Fibroblast of the aortic adventitia (primary cell): ENCODE measurements at regions not wholly inside any gene's neighbourhood (a gene's known extent, or its start where the extent isn't known, plus 50 kb on each side); places are given as distances from the start of the nearest gene placed in this dataset.
"Not testable (repeated sequence)": the region's sequence is repeated elsewhere in the genome, so short reads cannot be mapped to it uniquely, and the experiment has no call there.

Source experiments
- DNase-seq: peaks from one replicate; pipeline ENCODE4 v3.0.0-alpha.2; 2010; ENCODE audit warnings: low read depth
- H3K4me3 ChIP-seq: 2 replicates; pipeline ENCODE4 v1.5.1; 2011; ENCODE audit warnings: low read depth, mild to moderate bottlenecking, control low read depth, low read length, moderate library complexity
- TF ChIP-seq, protein P1 (sequence below): IDR thresholded peaks from 2 replicates; pipeline ENCODE4 v1.5.1; 2011; ENCODE audit warnings: mild to moderate bottlenecking, low read length, control low read depth, inconsistent platforms; ENCODE audit not compliant: insufficient read depth

DNA sequence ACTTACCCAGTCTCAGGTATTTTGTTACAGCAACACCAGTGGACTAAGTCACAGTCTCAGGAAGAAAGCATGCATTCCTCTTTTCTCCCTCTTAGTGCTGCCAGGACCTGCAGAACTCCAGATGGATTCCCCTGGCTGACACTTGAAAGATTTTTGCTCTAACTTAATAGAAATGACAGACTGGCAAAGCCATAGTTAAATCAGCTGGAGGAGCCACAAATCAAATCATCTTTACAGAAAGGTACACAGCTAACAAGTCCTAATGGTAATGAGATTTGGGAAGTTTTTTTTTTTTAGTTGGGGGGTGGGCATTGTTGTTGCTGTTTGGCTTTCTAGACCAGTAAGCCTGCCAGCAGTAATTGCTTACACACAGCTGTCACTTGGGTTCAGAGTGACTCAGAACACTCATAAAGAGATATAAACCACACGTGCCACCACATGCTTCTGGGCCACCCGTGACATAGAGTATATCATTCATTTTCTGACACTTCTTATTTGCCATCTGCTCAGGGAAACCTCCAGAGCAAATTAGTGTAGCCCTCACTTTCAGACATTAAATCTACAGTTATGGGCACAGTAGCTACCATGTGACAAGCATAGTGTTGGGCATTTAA, 72.4 kb downstream of the FH start:
- TF ChIP-seq, protein P1, sequence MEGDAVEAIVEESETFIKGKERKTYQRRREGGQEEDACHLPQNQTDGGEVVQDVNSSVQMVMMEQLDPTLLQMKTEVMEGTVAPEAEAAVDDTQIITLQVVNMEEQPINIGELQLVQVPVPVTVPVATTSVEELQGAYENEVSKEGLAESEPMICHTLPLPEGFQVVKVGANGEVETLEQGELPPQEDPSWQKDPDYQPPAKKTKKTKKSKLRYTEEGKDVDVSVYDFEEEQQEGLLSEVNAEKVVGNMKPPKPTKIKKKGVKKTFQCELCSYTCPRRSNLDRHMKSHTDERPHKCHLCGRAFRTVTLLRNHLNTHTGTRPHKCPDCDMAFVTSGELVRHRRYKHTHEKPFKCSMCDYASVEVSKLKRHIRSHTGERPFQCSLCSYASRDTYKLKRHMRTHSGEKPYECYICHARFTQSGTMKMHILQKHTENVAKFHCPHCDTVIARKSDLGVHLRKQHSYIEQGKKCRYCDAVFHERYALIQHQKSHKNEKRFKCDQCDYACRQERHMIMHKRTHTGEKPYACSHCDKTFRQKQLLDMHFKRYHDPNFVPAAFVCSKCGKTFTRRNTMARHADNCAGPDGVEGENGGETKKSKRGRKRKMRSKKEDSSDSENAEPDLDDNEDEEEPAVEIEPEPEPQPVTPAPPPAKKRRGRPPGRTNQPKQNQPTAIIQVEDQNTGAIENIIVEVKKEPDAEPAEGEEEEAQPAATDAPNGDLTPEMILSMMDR = no peak
- no peak for DNase-seq
- H3K4me3 ChIP-seq = no peak overlapping the region

DNA sequence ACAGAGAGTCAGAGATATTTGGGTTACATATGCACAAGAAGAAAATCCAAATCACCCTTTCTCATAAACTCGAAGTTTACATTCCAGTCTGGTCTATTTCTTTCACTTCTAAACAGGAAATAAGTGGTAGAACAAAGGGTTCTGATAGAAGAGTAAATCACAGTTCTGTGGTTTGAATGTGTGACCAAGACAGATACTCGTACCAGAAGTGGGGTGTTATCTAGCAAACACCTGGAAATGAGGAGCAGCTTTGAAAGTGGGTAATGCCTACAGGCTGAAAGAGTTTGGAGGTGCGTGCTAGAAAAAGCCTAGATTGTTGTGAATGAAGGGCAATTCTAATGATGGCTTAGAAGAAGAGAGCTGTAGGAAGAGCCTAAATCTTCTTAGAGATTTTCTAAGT, 74.7 kb downstream of the FH start:
- TF ChIP-seq, protein P1 = no peak
- no peak overlapping the region for H3K4me3 ChIP-seq
- DNase-seq = no peak

DNA sequence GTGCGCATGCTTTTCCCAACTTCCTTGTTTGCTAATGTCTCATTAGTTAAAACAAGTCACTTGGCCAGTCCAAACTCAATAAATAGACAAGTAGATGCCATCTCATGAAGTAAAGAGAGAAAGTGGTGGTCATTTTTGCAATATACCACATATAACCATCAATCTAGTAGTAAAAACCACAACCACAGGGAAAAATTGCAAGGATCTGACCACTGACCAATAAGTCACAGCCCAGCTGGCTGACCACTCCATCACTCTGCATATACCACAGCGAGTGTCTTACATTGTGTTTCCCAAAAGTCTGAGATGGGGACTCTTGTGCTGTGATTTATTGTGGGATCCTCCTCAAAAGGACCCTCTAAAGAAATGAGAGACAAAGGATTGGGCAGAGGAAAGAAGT, 76.0 kb downstream of the FH start:
- DNase-seq = no peak
- no peak overlapping the region for H3K4me3 ChIP-seq
- TF ChIP-seq, protein P1 = no peak

DNA sequence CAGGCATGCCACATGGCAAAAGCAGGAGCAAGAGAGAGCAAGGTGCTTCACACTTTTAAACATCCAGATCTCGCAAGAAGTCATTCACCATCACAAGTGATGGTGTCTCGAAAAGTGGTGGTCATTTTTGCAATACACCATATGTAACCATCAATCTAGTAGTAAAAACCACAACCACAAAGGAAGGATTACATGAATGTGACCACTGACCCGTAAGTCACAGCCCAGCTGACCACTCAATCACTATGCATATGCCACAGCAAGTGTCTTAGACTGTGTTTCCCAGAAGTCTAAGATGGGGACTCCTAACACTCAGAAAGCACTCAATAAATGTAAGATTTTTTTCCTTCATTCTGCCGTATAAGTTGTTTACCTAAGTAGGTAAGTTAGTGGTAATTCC, 76.9 kb downstream of the FH start:
- no peak overlapping the region for H3K4me3 ChIP-seq
- DNase-seq = no peak
- TF ChIP-seq, protein P1 = no peak

DNA sequence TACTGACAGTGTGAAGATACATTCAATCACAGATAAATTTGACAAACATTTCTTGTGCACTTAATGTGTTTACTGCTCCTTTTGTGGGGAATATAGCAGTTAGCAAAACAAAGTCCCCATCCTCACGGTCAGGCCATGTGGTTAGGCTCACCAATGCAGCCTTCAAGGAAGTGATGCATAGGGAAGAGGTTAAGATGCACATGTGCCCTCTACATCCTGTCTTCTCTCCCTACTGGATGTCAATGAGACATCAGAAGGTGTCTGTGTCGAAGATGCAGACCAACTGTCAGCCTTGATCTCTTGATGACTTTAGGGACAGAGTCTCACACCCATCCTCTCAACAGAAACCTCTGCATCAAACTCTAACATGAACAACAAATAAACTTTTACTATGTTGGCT, 78.7 kb downstream of the FH start:
- no peak overlapping the region for H3K4me3 ChIP-seq
- TF ChIP-seq, protein P1 = no peak
- DNase-seq = no peak

DNA sequence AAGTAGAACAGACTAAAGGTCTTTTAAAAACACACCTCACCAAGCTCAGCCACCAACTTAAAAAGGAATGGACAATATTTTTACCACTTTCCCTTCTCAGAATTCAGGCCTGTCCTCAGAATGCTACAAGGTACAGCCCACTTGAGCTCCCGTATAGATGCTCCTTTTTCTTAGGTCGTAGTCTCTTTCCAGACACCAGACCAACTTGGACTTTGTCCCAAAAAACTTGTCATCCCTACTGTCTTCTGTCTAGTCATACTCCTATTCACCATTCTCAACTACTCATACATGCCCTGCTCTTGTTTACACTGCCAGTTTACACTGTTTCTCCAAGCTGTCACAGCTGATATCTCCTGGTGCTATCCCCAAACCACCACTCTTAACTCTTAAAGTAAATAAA, 80.9 kb downstream of the FH start:
- not testable (repeated sequence) for H3K4me3 ChIP-seq, DNase-seq

DNA sequence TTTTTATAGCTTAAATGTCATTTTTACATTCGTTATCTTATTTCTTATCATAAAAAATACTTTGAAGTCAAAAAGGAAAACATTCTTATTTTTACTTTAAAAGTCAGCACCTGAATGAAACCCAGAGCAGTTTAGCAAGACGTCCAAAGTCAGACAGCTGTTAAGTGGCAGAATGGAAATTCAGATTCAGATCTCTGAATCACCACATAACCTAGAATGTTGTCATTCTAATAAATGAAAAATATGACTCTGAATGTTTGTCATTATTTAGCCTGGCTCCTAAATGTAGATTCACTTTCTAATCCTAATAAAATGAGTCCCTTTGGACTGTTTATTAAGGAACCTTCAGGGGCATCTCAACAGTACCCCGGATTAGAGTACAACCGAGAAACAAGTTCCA, 75.2 kb upstream of the RGS7 start:
- no peak overlapping the region for H3K4me3 ChIP-seq
- TF ChIP-seq, protein P1 = no peak
- no peak for DNase-seq

DNA sequence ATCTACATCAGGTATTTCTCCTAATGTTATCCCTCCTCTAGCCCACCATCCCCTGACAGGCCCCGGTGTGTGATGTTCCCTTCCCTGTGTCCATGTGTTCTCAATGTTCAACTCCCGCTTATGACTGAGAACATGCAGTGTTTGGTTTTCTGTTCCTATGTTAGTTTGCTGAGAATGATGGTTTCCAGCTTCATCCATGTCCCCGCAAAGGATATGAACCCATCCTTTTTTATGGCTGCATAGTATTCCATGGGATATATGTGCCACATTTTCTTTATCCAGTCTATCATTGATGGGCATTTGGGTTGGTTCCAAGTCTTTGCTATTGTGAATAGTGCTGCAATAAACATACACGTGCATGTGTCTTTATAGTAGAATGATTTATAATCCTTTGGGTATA, 68.1 kb upstream of the RGS7 start:
- not testable (repeated sequence) for DNase-seq, H3K4me3 ChIP-seq
